B cell (primary cell): ENCODE measurements at regions not wholly inside any gene's neighbourhood (a gene's known extent, or its start where the extent isn't known, plus 50 kb on each side); places are given as distances from the start of the nearest gene placed in this dataset.

Experiments
- ATAC-seq: fragments of 200-7000 bp; cut with Tn5 transposase; one replicate; pipeline ENCODE4 v1.10.0; 2021; ENCODE audit warnings: low read depth, mild to moderate bottlenecking, moderate number of reproducible peaks, moderate library complexity
- CTCF ChIA-PET: fragments of 350-600 bp; sonication (Branson Sonifier 250); formaldehyde crosslinking; loops from one replicate; lab custom pipeline; 2021; ENCODE audit warnings: antibody characterized with exemption, inconsistent platforms; lab: Charles Lee
- POLR2A ChIA-PET: fragments of 350-600 bp; sonication (Branson Sonifier 250); formaldehyde crosslinking; loops from one replicate; lab custom pipeline; 2021; ENCODE audit warnings: antibody characterized with exemption; lab: Charles Lee
- DNase-seq: peaks from one replicate; pipeline ENCODE4 v3.0.0; 2013
- H2AFZ ChIP-seq: 2 replicates; pipeline ENCODE4 v1.6.1; 2012; ENCODE audit warnings: mild to moderate bottlenecking, low read depth, low read length; ENCODE audit not compliant: insufficient read depth, poor library complexity, severe bottlenecking
- H3K27ac ChIP-seq, 2 donors: 1 replicate in 1 of 2; 2 replicates in 1 of 2; pipeline ENCODE4 v1.5.1; 2012 to 2013; ENCODE audit warnings: low read length in 2 of 2, mild to moderate bottlenecking in 2 of 2, moderate library complexity in 1 of 2
- H3K27me3 ChIP-seq, 4 experiments: fragments of 200-600 bp in 1 of 4; sonication (generic) in 1 of 4; replicated peaks in 1 of 4; 1 replicate in 2 of 4; 2 replicates in 2 of 4; pipeline versions ENCODE4 v1.6.1 to v1.7.0; 2013 to 2016; ENCODE audit warnings: low read length in 3 of 4, mild to moderate bottlenecking in 2 of 4, mixed read lengths in 1 of 4, moderate library complexity in 1 of 4; ENCODE audit not compliant: insufficient read depth in 4 of 4, control insufficient read depth in 3 of 4; ENCODE audit errors: control extremely low read depth in 1 of 4
- H3K36me3 ChIP-seq, 2 experiments: replicated peaks in 1 of 2; 1 replicate in 1 of 2; 2 replicates in 1 of 2; pipeline versions ENCODE4 v1.6.1 to v1.7.1; 2013; ENCODE audit warnings: low read length in 1 of 2; ENCODE audit not compliant: insufficient read depth in 2 of 2, control insufficient read depth in 1 of 2; ENCODE audit errors: control extremely low read depth in 1 of 2, extremely low read depth in 1 of 2
- H3K4me1 ChIP-seq, 2 donors: fragments of 200-600 bp in 1 of 2; sonication (generic) in 1 of 2; 1 replicate in 1 of 2; 2 replicates in 1 of 2; pipeline versions ENCODE4 v1.5.1 to v1.6.1; 2013 to 2017; ENCODE audit warnings: low read length in 2 of 2; ENCODE audit not compliant: control insufficient read depth in 2 of 2, insufficient read depth in 2 of 2
- H3K4me2 ChIP-seq: replicated peaks from 2 replicates; pipeline ENCODE3; 2012; ENCODE audit warnings: mild to moderate bottlenecking, low read depth, low read length; ENCODE audit not compliant: poor library complexity, severe bottlenecking
- H3K4me3 ChIP-seq, 5 experiments: fragments of 200-600 bp in 1 of 5; sonication (generic) in 1 of 5; 1 replicate in 3 of 5; 2 replicates in 2 of 5; pipeline versions ENCODE4 v1.5.1 to v1.7.0; 2011 to 2016; ENCODE audit warnings: low read length in 4 of 5, mild to moderate bottlenecking in 4 of 5, low read depth in 2 of 5, control low read depth in 1 of 5, moderate library complexity in 1 of 5; ENCODE audit not compliant: insufficient read depth in 1 of 5; ENCODE audit errors: control extremely low read depth in 1 of 5, extremely low read depth in 1 of 5
- H3K79me2 ChIP-seq: fragments of 200-600 bp; sonication (generic); one replicate; pipeline ENCODE4 v1.6.0; 2016; ENCODE audit warnings: low read length; ENCODE audit not compliant: control insufficient read depth, insufficient read depth
- H3K9ac ChIP-seq: fragments of 200-600 bp; sonication (generic); 2 replicates; pipeline ENCODE4 v1.6.1; 2017; ENCODE audit warnings: mild to moderate bottlenecking, low read length, moderate library complexity
- H3K9me3 ChIP-seq, 3 donors: one replicate each; pipeline versions ENCODE4 v1.6.1 to v1.7.1; 2013; ENCODE audit warnings: low read length in 2 of 3; ENCODE audit not compliant: control insufficient read depth in 2 of 3, insufficient read depth in 1 of 3; ENCODE audit errors: control extremely low read depth in 1 of 3
- H4K20me1 ChIP-seq: 2 replicates; pipeline ENCODE4 v1.6.0; 2012; ENCODE audit warnings: mild to moderate bottlenecking, low read length; ENCODE audit not compliant: insufficient read depth, control insufficient read depth, poor library complexity, severe bottlenecking
- H3K27ac Mint-ChIP-seq: one replicate; pipeline ENCODE4 v1.8.0; 2021; ENCODE audit warnings: mixed read lengths
- H3K27me3 Mint-ChIP-seq: one replicate; pipeline ENCODE4 v1.8.0; 2021; ENCODE audit warnings: mixed read lengths
- H3K4me1 Mint-ChIP-seq: one replicate; pipeline ENCODE4 v1.8.0; 2021; ENCODE audit warnings: mixed read lengths
- H3K4me3 Mint-ChIP-seq: one replicate; pipeline ENCODE4 v1.8.0; 2021; ENCODE audit warnings: mixed read lengths
- H3K9me3 Mint-ChIP-seq: one replicate; pipeline ENCODE4 v1.8.0; 2022; ENCODE audit warnings: mixed read lengths; ENCODE audit not compliant: insufficient read depth
- CTCF ChIP-seq: fragments of 200-600 bp; IDR thresholded peaks from one replicate; pipeline ENCODE4 v1.8.0; 2022; ENCODE audit warnings: antibody characterized with exemption, mild to moderate bottlenecking
- EZH2 ChIP-seq: IDR thresholded peaks from 2 replicates; pipeline ENCODE4 v1.6.1; 2012; ENCODE audit warnings: borderline replicate concordance, low read depth, mild to moderate bottlenecking, moderate library complexity, low read length; ENCODE audit not compliant: insufficient read depth, poor library complexity, severe bottlenecking
- WGBS: methylation state at CpG from one replicate; pipeline ENCODE4 v1.1.5; 2013; ENCODE audit warnings: missing lambda C conversion rate; ENCODE audit not compliant: insufficient coverage; 5-methylcytosine and 5-hydroxymethylcytosine counted together
- intact Hi-C: fragments of 100-400 bp; cut with micrococcal nuclease; formaldehyde crosslinking; loops from one replicate; pipeline ENCODE4 v1.10.0; 2022

GRCh38 chr5:147167529-147167928, 67.3 kb upstream of the STK32A start:
- Histone ChIP-seq H3K79me2 (no peaks in the 10 kb centered on the region), H3K27ac (no peak overlapping the region), H4K20me1 (no peaks in the 10 kb centered on the region), H3K9me3 (peaks cover 0 to 3% (median 0%) of the 10 kb centered on the region in 3 donors), H3K9ac (no peak overlapping the region), H2AFZ (no peak overlapping the region), H3K4me1 (no peaks in the 10 kb centered on the region), H3K27me3 (no peaks in the 10 kb centered on the region), H3K36me3 (no peaks in the 10 kb centered on the region), H3K4me2 (no peak overlapping the region), H3K4me3 (no peak overlapping the region)
- 100% methylated on average over 1 of the region's 3 CpGs for WGBS
- H3K27ac Mint-ChIP-seq: no peak overlapping the region
- ChIA-PET POLR2A (no interaction called here), CTCF (no interaction called here)
- peaks cover 2% of the 10 kb centered on the region for H3K9me3 Mint-ChIP-seq
- no peaks in the 10 kb centered on the region for H3K4me1 Mint-ChIP-seq
- no peaks in the 10 kb centered on the region for H3K27me3 Mint-ChIP-seq
- no peak for ATAC-seq
- TF ChIP-seq EZH2: no peak
- TF ChIP-seq CTCF: no peak
- DNase-seq: no peak
- intact Hi-C loops: no loop called here
- no peak overlapping the region for H3K4me3 Mint-ChIP-seq

GRCh38 chr5:147168578-147169327, 66.1 kb upstream of the STK32A start:
- Mint-ChIP-seq H3K4me3 (no peak overlapping the region), H3K9me3 (peaks cover 2% of the 10 kb centered on the region), H3K27me3 (no peaks in the 10 kb centered on the region), H3K27ac (no peak overlapping the region), H3K4me1 (no peaks in the 10 kb centered on the region)
- Histone ChIP-seq H3K36me3 (no peaks in the 10 kb centered on the region), H3K79me2 (no peaks in the 10 kb centered on the region), H3K9me3 (no peaks in the 10 kb centered on the region), H4K20me1 (no peaks in the 10 kb centered on the region), H3K4me2 (no peak overlapping the region), H3K4me3 (no peak overlapping the region), H3K9ac (no peak overlapping the region), H3K27ac (no peak overlapping the region), H3K27me3 (no peaks in the 10 kb centered on the region), H2AFZ (no peak overlapping the region), H3K4me1 (no peaks in the 10 kb centered on the region)
- intact Hi-C loops: no loop called here
- no peak for DNase-seq
- WGBS: 90% methylated on average over 2 of the region's 4 CpGs
- CTCF ChIA-PET: no interaction called here
- ATAC-seq: no peak
- POLR2A ChIA-PET: no interaction called here
- TF ChIP-seq EZH2 (no peak), CTCF (no peak)
